ENCODE measurements at regions not wholly inside any gene's neighbourhood (a gene's known extent, or its start where the extent isn't known, plus 50 kb on each side); places are given as distances from the start of the nearest gene placed in this dataset.

- no peak for TF ChIP-seq EZH2 (IDR thresholded peaks at IDR 0.05; ENCODE audit: insufficient read depth, poor library complexity, severe bottlenecking)
- no peak for TF ChIP-seq EZH2phosphoT487 (IDR thresholded peaks at IDR 0.05; ENCODE audit: insufficient read depth, low read depth)
These were observed 82.4 kb downstream of the ARL6IP4 start for GRCh38 chr12:123062681-123063486.

Measured in GM23248 (cell line).